Right ventricle myocardium inferior (tissue), 1 donor: ENCODE measurements at regions not wholly inside any gene's neighbourhood (a gene's known extent, or its start where the extent isn't known, plus 50 kb on each side); places are given as distances from the start of the nearest gene placed in this dataset.
"Not testable (repeated sequence)": the region's sequence is repeated elsewhere in the genome, so short reads cannot be mapped to it uniquely, and the experiment has no call there.

ENCODE experiments used
- ATAC-seq: fragments of 200-7000 bp; cut with Tn5 transposase; one replicate; pipeline ENCODE4 v1.9.1; 2020; ENCODE audit warnings: mild to moderate bottlenecking, moderate library complexity
- DNase-seq: peaks from one replicate; pipeline ENCODE4 v3.0.0; 2021; ENCODE audit errors: missing footprints
- intact Hi-C: fragments of 100-400 bp; cut with DNase I; formaldehyde crosslinking; loops from one replicate; pipeline ENCODE4 v1.11.0; 2022
- donor health status: DM: no; HTN: yes; CAD: no; lungs with severe emphysema.

DNA sequence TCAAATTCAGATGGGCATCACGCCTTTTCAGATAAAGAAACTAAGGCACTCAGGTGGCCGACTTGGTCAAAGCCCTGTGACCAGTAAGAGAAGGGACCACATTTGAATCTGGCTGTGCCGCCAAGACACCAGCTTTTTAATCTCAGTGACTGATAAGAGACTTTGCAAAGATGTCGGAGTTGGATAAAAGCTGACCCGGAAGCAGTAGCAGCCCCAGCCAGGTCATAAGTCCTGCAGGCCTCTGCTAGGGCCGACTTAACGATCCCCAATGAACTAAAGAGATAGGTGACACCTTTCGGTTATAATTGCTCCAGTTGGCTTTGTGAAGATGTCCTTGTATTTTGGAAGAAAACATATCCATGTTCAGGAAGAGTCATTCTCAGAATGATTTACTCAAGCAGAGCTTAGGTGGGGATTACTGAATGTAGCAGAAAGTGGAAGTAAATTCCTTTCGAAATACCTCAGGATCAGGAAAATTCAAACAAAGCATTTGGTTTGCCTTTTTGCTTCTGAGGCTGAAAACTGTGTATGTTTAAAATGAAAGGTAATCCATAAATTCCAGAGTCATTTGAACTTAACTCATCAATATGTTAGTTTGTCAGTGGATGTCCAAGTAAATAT, 164.2 kb upstream of the PITRM1 start:
- no peak for ATAC-seq
- DNase-seq = no peak
- intact Hi-C loops = no loop called here

- DNase-seq (no peak), ATAC-seq (no peak)
- intact Hi-C loops = no loop called here
These were observed 160.8 kb upstream of the PITRM1 start for GRCh38 chr10:3333426-3333825.

- ATAC-seq (no peak), DNase-seq (no peak)
- intact Hi-C loops = no loop called here
These were observed 159.2 kb upstream of the PITRM1 start for GRCh38 chr10:3331690-3332230.

DNA sequence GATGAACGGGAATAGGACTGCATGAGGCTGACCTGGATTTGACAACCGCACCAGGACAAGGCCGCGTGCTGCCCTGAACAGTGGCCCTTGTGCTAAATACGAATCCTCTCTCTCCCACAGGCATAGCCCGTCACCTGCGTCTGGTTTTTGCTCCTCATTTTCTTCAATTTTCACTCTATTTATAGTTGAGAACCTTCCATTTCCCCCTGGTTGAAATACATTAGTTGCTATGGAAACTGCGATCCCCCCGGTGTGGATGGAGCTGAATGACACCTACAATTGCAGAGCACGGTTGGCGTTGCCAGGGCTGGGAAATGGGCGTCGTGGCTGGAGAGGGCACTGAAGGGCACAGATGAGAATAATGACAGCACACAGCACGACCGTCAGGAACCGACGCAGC, 158.6 kb upstream of the PITRM1 start:
- ATAC-seq = no peak
- no peak for DNase-seq
- intact Hi-C loops = no loop called here

DNA sequence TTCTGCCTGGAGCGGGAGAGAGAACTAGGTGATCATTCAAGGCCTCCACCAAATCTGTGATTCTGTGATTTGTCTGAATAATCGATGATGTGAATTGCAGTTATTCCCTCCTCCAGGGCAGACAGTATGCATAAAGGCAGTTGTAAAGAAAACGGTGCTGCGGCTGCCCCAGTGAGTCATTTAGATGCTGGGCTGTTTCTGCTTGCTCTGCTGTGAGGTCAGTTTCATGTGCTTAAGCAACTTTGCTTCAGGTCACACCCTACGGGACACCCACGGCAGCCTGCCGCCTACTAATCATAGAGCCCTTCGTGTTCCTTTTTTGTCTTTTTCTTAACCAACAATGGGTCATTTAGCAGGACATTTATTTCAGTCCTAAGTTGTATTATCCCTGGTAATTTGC, 158.1 kb upstream of the PITRM1 start:
- ATAC-seq (no peak), DNase-seq (no peak)
- intact Hi-C loops = no loop called here

DNA sequence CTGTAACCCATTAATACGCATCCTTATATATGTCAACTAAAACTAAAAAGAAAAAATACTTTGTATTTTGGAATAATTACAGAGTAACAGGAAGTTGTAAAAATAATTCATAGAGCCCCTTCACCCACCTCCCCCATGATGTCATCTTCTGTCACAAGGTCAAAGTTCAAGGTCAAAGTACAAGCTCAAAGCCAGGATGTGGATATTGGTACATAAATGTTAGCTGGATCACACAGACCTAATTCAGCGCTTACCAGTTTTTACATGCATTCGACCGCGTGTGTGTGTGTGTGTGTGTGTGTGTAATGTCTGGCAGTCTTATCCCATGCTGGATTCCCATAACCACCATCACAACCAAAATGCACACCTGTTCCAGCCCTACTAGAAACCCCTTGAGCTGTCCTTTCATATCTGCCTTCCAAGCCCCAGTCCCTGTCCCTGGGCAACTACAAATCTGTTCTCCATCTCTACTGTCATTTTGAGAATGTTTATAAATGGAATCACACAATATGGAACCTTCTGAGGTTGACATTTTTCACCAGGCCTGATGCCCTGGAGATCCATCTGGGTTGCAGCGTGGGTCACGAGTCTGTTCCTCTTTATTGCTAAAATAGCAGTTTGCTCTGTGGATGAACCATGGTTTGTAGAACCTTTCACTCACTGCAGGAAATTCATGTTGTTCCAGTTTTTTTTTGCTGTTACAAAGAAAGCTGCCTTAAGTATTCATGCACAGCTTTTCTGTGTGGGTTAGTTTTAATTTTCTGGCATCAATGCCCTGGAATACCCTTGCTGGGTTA, 153.6 kb upstream of the PITRM1 start:
- DNase-seq (no peak), ATAC-seq (no peak)
- intact Hi-C loops = no loop called here

DNA sequence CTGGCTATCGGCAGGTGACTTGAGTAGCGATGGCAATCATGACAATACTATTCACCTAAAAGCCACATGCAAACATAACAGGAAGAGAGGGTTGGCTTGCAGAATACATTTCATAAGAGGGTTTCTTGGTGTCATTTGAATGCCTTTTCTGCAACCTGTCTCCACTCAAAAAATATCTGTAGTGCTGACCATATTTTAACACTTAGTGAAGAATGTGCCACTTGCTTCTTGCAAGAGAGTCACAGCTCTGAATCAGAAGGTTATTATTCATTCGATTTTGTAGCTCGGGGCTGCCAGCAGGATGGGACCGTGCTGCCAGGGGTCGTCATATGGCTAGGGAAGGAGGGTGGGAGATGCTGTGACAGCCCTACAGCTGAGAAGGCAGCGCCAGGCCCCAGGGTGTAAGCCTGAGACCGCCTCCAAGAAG, 152.0 kb upstream of the PITRM1 start:
- ATAC-seq = no peak
- no peak for DNase-seq
- intact Hi-C loops = no loop called here

DNA sequence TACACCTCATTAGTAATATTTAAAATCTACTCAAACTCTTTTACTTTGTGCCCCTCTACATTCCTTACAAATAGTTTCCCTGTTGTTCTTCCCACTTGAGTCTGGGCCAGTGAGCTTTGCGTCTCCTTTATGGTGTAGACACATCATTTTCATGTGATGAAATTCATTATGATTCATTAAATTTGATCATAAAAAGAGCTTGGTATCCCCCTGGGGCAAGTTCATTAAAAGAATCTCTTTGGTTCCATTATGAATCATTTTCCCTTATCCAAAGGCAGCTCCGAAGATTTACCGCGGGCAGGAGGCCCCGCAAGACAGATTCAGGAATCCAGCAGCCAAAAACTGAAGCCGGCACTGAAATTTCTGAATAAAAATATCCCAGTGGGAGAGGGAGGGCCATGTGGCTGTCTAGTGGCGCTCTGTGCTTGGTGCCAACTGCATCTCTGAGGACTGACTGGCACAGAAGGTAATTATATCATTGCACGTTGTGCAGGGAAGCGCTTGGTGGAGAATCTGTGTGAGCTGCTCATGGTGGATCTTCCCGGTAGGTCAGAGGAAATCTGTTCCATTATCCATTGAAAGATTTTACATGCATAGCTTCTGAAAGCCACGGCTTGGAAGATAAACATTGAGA, 151.4 kb upstream of the PITRM1 start:
- no peak for DNase-seq
- intact Hi-C loops = no loop called here
- peak; percentile 77 for ATAC-seq

DNA sequence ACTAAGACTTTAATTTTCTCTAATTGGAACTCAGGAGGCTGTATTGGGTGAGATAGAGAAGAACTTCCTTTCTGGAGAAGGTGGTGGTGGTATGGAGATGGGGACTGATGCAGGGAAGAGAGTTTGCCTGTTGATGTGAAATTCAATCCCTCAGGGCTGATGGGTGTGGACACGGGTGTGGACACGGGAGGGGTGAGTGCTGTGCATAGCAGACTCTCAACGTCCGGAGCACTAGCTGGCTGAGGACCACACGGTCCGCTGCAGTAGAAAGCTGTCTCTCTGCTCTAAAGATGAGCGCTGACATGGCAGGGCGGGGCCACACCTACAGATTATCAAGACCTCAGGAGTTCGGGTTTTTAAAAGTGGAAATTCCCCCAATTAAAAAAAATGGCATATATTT, 148.5 kb upstream of the PITRM1 start:
- ATAC-seq = no peak
- intact Hi-C loops = no loop called here
- no peak for DNase-seq

- intact Hi-C loops = no loop called here
- no peak for ATAC-seq
- DNase-seq = no peak
These were observed 147.2 kb upstream of the PITRM1 start for GRCh38 chr10:3319811-3320226.

DNA sequence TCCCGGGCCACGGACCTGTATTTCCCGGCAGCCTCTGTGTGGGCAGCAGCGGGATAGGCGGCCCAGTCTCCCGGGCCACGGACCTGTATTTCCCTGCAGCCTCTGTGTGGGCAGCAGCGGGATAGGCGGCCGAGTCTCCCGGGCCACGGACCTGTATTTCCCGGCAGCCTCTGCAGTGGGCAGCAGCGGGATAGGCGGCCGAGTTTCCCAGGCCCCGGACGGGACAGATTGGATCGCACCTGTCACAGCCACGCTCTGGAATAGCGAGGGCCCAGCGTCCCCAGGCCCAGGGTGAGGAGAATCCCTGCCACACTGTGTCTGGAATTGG, 145.9 kb upstream of the PITRM1 start:
- intact Hi-C loops, ATAC-seq, DNase-seq: not testable (repeated sequence)

- DNase-seq, intact Hi-C loops, ATAC-seq: not testable (repeated sequence)
These were observed 145.2 kb upstream of the PITRM1 start for GRCh38 chr10:3317553-3318479.

GRCh38 chr10:3314445-3315085, 142.0 kb upstream of the PITRM1 start:
- intact Hi-C loops, ATAC-seq, DNase-seq: not testable (repeated sequence)

- DNase-seq, intact Hi-C loops, ATAC-seq: not testable (repeated sequence)
These were observed 141.3 kb upstream of the PITRM1 start for GRCh38 chr10:3313784-3314444.

DNA sequence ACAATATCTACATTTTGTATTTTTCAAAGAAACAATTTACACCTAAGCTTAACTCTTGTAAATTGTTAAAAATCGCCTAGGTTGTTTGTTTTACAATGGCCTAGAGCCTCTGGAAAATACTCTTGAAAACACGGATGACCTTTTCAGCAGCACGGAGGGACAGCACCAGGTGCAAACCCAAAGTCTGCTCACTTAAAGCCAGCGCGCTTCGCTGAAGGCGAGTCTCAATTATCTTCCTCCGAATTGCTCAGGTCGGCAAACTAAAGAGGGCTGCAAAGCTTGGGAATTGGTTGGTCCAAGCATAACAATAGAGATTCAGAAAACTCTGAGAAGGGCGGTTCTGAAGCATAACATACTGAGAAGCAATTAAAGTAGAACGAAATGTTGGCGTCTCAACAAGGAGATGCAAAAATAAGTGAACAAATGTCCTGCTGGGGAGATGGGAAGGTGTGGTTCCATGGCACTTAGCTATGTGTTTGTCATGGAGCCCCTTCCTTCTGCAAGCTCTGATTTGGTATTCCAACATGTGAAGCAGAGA, 139.9 kb upstream of the PITRM1 start:
- intact Hi-C loops = no loop called here
- no peak for DNase-seq
- no peak for ATAC-seq

- no peak for DNase-seq
- no peak for ATAC-seq
- intact Hi-C loops = no loop called here
These were observed 137.6 kb upstream of the PITRM1 start for GRCh38 chr10:3310016-3310784.

- intact Hi-C loops = no loop called here
- DNase-seq = no peak
- no peak for ATAC-seq
These were observed 133.5 kb upstream of the PITRM1 start for GRCh38 chr10:3306050-3306449.
